GM12872 (cell line): ENCODE measurements at regions not wholly inside any gene's neighbourhood (a gene's known extent, or its start where the extent isn't known, plus 50 kb on each side); places are given as distances from the start of the nearest gene placed in this dataset.

Experiments used
- CTCF ChIP-seq: IDR thresholded peaks from 3 replicates; pipeline ENCODE4 v1.5.1; 2011; ENCODE audit warnings: low read depth, mild to moderate bottlenecking, low read length, moderate library complexity; ENCODE audit not compliant: insufficient read depth

DNA sequence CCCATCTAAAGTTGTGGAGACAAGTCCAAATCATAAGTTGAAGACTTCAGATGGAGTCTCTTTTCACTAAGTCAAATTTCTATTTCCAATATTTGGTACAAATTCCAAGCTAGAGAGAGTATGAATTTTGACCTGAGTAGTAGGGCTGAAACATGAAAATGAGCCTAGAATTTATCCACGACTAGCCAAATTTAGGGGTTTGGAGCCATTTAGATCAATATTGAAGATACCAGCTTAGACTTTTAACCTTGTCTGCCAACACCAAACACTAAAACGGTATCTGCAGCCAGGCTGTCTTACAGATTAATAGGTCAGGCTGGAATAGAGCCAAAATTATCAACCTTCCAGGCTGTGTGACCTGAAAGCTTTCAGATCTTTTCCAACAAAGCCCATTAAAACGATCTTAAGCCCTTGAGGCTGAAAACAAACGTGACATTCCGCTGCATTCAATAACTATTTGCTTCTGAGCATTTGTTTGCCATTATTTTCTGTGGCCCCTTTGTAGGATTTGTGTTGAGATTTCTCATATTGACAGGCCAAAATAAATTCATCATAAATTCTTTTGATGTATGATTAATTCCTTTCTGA is 268.7 kb upstream of the DKK2 start:
- TF ChIP-seq CTCF, result no peak

- no peak for TF ChIP-seq CTCF
Observed at GRCh38 chr4:107299646-107300045, 263.5 kb upstream of the DKK2 start.

DNA sequence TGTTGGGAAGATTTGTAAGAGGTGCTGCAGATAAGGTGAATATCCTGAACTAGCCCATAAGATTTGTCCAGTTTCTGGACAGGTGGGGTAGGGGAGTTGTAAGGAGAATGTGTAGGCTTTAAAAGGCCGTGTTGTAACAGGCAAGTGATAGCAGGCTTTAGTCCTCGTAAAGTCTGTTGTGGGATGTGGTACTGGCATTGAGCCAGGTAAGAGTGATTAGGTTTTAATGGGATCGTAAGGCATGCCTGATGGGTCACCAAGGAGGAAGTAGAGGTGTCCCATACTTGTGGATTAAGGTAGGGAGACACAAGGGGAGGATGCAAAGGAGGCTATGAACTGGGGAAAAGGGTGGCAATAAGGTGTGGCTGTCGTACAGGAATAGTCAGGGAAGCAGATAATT is 256.9 kb upstream of the DKK2 start:
- no peak for TF ChIP-seq CTCF

DNA sequence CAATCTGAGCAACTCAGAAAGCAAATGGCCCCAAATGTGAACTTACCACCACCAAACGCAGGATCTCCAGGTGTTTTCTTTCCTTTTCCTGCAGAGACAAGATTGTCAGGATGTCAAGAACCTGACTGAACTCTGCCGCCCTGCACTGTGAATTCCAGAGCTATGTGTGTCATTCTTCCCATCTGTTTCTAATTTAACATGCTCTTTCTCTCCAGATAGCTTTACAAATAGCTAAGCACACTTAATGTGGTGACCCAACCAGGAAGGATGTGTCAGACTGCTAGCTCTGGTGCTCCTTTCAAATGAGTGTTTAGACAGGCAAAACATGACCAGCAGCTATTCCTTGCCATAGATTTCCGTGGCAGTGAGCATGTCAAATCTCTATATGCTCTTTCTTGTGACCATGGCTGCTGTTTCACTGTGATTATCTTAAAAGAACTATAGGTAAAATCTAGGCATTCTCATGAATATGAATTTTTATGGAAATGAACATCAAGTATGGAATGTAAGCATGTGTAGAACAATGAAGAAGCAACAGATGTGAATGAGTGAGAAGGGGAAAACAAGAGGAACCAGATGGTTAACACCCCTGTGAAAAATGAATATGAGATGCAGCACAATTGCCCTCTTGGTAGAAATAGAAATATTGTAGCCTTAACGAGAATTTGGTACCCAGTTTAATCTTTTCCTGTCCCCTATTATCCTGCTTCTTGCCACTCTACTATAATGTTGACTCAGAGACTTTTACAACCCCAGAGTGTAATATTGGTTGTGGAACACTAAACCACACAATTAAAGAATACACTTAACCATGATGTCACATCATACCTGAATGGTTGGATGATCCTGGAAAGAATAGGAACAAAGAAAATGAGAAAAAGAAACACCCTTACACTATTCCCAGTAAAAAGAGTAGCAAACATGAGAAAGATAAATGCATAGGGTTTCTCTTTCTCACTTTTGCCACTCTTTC is 247.8 kb upstream of the DKK2 start:
- TF ChIP-seq CTCF, result no peak

- no peak for TF ChIP-seq CTCF
Observed at GRCh38 chr4:107279733-107280132, 243.6 kb upstream of the DKK2 start.

DNA sequence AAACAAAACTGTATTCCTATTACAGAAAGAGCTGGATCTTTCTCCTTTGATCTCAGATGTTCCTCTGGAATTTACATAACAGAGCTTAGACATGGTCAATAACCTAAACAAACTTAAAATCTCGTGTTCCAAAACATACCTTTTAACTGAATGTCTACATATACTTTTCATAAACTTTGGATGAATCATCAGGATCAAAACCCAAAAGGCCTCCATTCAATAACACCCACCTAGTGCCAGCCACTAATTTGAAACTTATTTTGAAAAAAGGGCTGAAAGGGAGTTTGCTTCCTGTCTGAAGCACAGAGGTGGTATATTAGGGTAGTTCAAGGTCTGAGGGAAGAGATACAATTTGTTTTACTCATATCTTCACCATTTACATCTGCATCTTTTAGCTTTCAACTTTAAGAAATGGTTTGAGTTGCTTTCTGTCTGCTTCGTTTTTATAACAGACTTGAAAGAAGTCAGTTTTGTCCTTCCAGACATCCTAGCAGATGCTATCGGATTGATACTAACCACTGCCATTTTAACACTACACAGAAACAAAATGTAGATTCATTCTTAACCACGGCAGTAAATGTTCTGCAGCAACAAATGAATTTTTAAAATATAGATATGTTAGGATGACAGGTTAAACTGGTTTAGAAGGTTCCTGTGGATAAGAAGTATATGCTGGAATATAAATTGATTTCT is 242.8 kb upstream of the DKK2 start:
- TF ChIP-seq CTCF, result no peak

- no peak for TF ChIP-seq CTCF
Observed at GRCh38 chr4:107276052-107276451, 239.9 kb upstream of the DKK2 start.
